ENCODE measurements at regions not wholly inside any gene's neighbourhood (a gene's known extent, or its start where the extent isn't known, plus 50 kb on each side); places are given as distances from the start of the nearest gene placed in this dataset.

DNA sequence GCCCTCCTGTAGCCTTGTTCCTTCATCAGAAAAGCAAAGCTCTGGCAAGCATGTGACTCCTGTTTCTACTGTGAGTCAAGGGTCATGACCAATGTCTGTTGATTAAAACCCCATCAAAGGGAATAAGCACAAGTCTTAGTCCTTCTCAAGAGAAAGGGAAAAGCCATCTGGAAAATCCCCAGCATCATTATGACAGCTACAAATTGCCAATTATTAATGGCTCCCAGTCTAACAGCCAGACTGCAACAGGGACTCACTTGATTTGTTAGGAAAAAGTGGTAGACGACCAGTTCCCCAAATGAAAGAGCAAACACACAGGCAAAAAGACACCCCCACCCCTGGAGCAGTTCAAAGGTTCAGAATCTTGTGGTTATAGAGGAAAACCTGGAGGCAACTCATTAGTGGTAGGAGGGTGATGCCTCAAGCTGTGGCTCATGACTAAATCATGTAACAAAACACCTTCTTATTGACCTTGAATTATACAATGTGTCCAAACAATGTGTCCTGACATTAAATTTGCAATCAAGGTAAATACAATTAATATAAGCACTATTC, 315.7 kb downstream of the HNRNPD start:
- H3K4me3 Mint-ChIP-seq (ENCODE audit: unreplicated experiment), result no peak overlapping the region
- H3K36me3 Mint-ChIP-seq (ENCODE audit: low read depth), result no peaks in the 10 kb centered on the region
- TF ChIP-seq, protein P1, sequence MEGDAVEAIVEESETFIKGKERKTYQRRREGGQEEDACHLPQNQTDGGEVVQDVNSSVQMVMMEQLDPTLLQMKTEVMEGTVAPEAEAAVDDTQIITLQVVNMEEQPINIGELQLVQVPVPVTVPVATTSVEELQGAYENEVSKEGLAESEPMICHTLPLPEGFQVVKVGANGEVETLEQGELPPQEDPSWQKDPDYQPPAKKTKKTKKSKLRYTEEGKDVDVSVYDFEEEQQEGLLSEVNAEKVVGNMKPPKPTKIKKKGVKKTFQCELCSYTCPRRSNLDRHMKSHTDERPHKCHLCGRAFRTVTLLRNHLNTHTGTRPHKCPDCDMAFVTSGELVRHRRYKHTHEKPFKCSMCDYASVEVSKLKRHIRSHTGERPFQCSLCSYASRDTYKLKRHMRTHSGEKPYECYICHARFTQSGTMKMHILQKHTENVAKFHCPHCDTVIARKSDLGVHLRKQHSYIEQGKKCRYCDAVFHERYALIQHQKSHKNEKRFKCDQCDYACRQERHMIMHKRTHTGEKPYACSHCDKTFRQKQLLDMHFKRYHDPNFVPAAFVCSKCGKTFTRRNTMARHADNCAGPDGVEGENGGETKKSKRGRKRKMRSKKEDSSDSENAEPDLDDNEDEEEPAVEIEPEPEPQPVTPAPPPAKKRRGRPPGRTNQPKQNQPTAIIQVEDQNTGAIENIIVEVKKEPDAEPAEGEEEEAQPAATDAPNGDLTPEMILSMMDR (IDR thresholded peaks at IDR 0.05), result no peak
- no peaks in the 10 kb centered on the region for H3K4me1 Mint-ChIP-seq (ENCODE audit: low read depth)
- peaks cover 15% of the 10 kb centered on the region for H3K9me3 Mint-ChIP-seq (ENCODE audit: low read depth)
- peaks cover 3% of the 10 kb centered on the region for H3K27me3 Mint-ChIP-seq (ENCODE audit: low read depth)
- DNase-seq (ENCODE audit: low spot score), result no peak
- H3K27ac Mint-ChIP-seq (ENCODE audit: unreplicated experiment), result no peak overlapping the region

DNA sequence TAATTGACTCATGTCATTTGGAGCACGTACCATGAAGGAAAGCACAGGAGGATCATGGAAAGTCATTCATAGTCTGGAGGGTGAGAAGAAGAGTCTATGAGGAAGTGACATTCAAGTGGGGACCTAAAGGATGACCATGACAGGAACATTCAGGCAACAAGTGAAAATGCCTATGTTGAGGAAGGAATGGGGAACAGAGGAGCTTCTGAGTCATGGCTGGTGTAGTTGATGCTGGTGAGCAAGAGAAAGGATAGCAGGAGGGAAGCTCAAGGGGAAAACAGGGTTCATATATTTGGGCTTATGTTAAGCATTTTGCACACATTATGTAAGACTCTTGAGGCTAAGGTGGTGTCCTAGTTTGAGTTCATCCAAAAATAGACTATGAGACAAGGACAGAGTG, 318.6 kb downstream of the HNRNPD start:
- H3K27me3 Mint-ChIP-seq (ENCODE audit: low read depth), result peaks cover 3% of the 10 kb centered on the region
- H3K4me3 Mint-ChIP-seq (ENCODE audit: unreplicated experiment), result no peak overlapping the region
- no peak for DNase-seq (ENCODE audit: low spot score)
- peaks cover 15% of the 10 kb centered on the region for H3K9me3 Mint-ChIP-seq (ENCODE audit: low read depth)
- TF ChIP-seq, protein P1 (IDR thresholded peaks at IDR 0.05), result no peak
- no peak overlapping the region for H3K27ac Mint-ChIP-seq (ENCODE audit: unreplicated experiment)
- no peaks in the 10 kb centered on the region for H3K36me3 Mint-ChIP-seq (ENCODE audit: low read depth)
- no peaks in the 10 kb centered on the region for H3K4me1 Mint-ChIP-seq (ENCODE audit: low read depth)

DNA sequence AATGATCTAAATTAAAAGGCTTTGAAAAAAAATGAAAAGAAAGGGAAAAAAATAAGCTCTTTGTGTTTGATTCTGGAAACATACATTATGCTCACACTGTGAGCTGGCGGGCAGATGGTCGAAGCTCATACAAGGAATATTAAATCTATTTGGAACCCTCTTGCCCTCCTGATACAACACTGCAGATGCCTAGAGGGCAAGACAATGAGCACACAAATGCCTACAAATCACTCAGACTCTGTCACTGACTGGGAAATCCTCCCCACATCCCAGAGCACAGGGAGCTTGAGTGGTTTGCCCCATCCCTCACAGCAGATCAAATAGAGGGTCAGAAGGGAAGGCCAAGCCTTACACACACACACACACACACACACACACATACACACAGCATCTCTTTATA, 320.4 kb downstream of the HNRNPD start:
- Mint-ChIP-seq H3K9me3 (ENCODE audit: low read depth) (peaks cover 15% of the 10 kb centered on the region), H3K4me3 (ENCODE audit: unreplicated experiment) (no peak overlapping the region), H3K27ac (ENCODE audit: unreplicated experiment) (no peak overlapping the region), H3K27me3 (ENCODE audit: low read depth) (peaks cover 6% of the 10 kb centered on the region), H3K36me3 (ENCODE audit: low read depth) (no peaks in the 10 kb centered on the region), H3K4me1 (ENCODE audit: low read depth) (no peaks in the 10 kb centered on the region)
- TF ChIP-seq, protein P1 (IDR thresholded peaks at IDR 0.05), result no peak
- DNase-seq (ENCODE audit: low spot score), result no peak

DNA sequence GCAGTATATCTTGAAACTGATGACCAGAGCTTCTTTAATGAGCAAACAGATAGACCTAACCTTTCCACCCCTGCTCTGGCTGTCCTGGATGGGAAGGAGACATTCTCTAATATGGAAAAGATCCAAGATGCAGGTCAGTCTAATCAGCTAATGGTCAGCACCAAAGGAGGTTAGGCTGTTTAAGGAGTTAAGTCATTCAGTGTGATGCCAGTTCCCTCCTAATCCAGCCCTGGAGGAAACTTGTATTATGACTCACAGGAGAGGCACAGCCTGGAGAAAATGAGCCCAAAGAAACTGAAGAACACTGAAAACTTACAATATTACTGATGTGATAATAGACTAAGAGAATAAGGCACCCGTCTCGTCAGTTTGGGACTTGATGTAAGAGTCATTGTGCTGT, 323.0 kb downstream of the HNRNPD start:
- Mint-ChIP-seq H3K4me3 (ENCODE audit: unreplicated experiment) (no peak overlapping the region), H3K4me1 (ENCODE audit: low read depth) (no peaks in the 10 kb centered on the region), H3K36me3 (ENCODE audit: low read depth) (no peaks in the 10 kb centered on the region), H3K9me3 (ENCODE audit: low read depth) (peaks cover 6% of the 10 kb centered on the region), H3K27ac (ENCODE audit: unreplicated experiment) (no peak overlapping the region), H3K27me3 (ENCODE audit: low read depth) (peaks cover 23% of the 10 kb centered on the region)
- TF ChIP-seq, protein P1 (IDR thresholded peaks at IDR 0.05), result no peak
- no peak for DNase-seq (ENCODE audit: low spot score)

DNA sequence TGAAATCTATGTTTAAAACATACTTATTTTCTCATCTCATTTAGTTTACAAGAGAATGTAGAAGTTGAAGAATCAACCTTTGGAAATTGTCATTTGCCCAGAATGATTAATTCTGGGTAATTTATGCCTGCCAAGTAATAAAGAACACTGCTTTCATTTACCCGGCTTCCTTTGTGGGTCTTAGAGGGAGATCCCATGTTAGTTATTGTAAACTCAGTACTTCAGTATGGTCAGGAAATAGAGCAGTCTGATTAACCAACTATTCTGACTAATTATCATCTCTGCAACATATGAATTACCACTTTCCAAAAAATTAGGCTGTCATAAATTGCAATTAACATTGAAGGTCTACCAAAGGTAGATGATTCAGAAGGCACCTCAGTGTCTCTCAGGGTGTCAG, 324.5 kb downstream of the HNRNPD start:
- Mint-ChIP-seq H3K4me3 (ENCODE audit: unreplicated experiment) (no peak overlapping the region), H3K9me3 (ENCODE audit: low read depth) (no peaks in the 10 kb centered on the region), H3K27me3 (ENCODE audit: low read depth) (peaks cover 31% of the 10 kb centered on the region), H3K36me3 (ENCODE audit: low read depth) (no peaks in the 10 kb centered on the region), H3K27ac (ENCODE audit: unreplicated experiment) (no peak overlapping the region), H3K4me1 (ENCODE audit: low read depth) (no peaks in the 10 kb centered on the region)
- TF ChIP-seq, protein P1 (IDR thresholded peaks at IDR 0.05), result no peak
- no peak for DNase-seq (ENCODE audit: low spot score)

Data from chondrocyte (in vitro differentiated cells).